K562 (cell line): ENCODE measurements at regions not wholly inside any gene's neighbourhood (a gene's known extent, or its start where the extent isn't known, plus 50 kb on each side); places are given as distances from the start of the nearest gene placed in this dataset.

Source experiments
- ATAC-seq: fragments of 200-7000 bp; cut with Tn5 transposase; 3 replicates; pipeline ENCODE4 v1.9.1; 2020; ENCODE audit warnings: moderate library complexity
- BruUV-seq: library from RNA; stranded (reverse); fragments of 400-500 nt; replicated peaks from 2 replicates; lab custom pipeline; 2021; lab: Mats Ljungman, UMichigan
- CTCF ChIA-PET: fragments of 300-600 bp; formaldehyde crosslinking; extraction: SDS; loops from one replicate; lab custom pipeline; 2021; ENCODE audit warnings: low intra/inter-chr PET ratio; lab: Yijun Ruan, JAX
- POLR2A ChIA-PET: fragments of 300-600, 350-650 bp; sonication (Branson Sonifier 250); formaldehyde crosslinking; extraction: SDS; loops from one replicate; lab custom pipeline; 2021; ENCODE audit warnings: antibody characterized with exemption, inconsistent platforms; lab: Yijun Ruan, JAX
- DNase-seq, 4 experiments: peaks; one replicate each; pipeline versions ENCODE4 v3.0.0 to v3.0.0-alpha.2; 2011 to 2018; ENCODE audit warnings: low spot score in 3 of 4, mixed read lengths in 3 of 4; ENCODE audit errors: extremely low read depth in 1 of 4
- FAIRE-seq: peaks from 2 replicates; lab custom pipeline; 2011; peaks lifted over from hg19 to GRCh38; lab: Jason Lieb, UNC
- H2AFZ ChIP-seq: 2 replicates; pipeline ENCODE4 v1.6.0; 2011; ENCODE audit warnings: low read depth, low read length, control low read depth, inconsistent platforms
- H3K27ac ChIP-seq: fragments of 200-600 bp; 3 replicates; pipeline ENCODE4 v1.8.0; 2011; ENCODE audit warnings: low read depth, mild to moderate bottlenecking, control low read depth, inconsistent platforms, low read length, moderate library complexity, mixed read lengths; ENCODE audit errors: extremely low read depth
- H3K27me3 ChIP-seq, 2 experiments: fragments of 300-600 bp in 1 of 2; 2 replicates in 1 of 2; 3 replicates in 1 of 2; pipeline versions ENCODE4 v1.6.0 to v1.8.0; 2011; ENCODE audit warnings: inconsistent platforms in 2 of 2, low read length in 2 of 2, mild to moderate bottlenecking in 1 of 2, mixed read lengths in 1 of 2, moderate library complexity in 1 of 2; ENCODE audit not compliant: control insufficient read depth in 2 of 2, insufficient read depth in 2 of 2
- H3K36me3 ChIP-seq: fragments of 300-600 bp; 3 replicates; pipeline ENCODE4 v1.8.0; 2011; ENCODE audit warnings: mild to moderate bottlenecking, low read length, inconsistent platforms; ENCODE audit not compliant: control insufficient read depth, insufficient read depth
- H3K4me1 ChIP-seq, 2 experiments: fragments of 200-600 bp in 1 of 2; replicated peaks in 1 of 2; 2 replicates in 1 of 2; 3 replicates in 1 of 2; pipeline versions ENCODE4 v1.5.1 to v1.8.0; 2011; ENCODE audit warnings: inconsistent platforms in 2 of 2, low read length in 2 of 2, mild to moderate bottlenecking in 1 of 2, mixed read lengths in 1 of 2, moderate library complexity in 1 of 2; ENCODE audit not compliant: control insufficient read depth in 2 of 2, insufficient read depth in 2 of 2
- H3K4me2 ChIP-seq: 2 replicates; pipeline ENCODE4 v1.6.1; 2011; ENCODE audit warnings: low read length, control low read depth, inconsistent platforms, mixed read lengths; ENCODE audit not compliant: insufficient read depth
- H3K4me3 ChIP-seq: fragments of 200-600 bp; sonication (generic), shearing (Covaris generic); 2 replicates; pipeline ENCODE4 v1.5.1; 2016; ENCODE audit warnings: control low read depth, inconsistent platforms
- H3K79me2 ChIP-seq: fragments of 200-600 bp; 3 replicates; pipeline ENCODE4 v1.8.0; 2011; ENCODE audit warnings: low read length, inconsistent platforms; ENCODE audit not compliant: control insufficient read depth, insufficient read depth
- H3K9ac ChIP-seq, 2 experiments: 2 replicates each; pipeline versions ENCODE4 v1.6.0 to v1.6.1; 2011; ENCODE audit warnings: low read depth in 2 of 2, low read length in 2 of 2, control low read depth in 1 of 2, inconsistent platforms in 1 of 2, mild to moderate bottlenecking in 1 of 2, mixed read lengths in 1 of 2; ENCODE audit not compliant: insufficient read depth in 1 of 2
- H3K9me1 ChIP-seq: one replicate; pipeline ENCODE4 v1.6.0; 2011; ENCODE audit warnings: inconsistent platforms, mild to moderate bottlenecking, low read length, moderate library complexity; ENCODE audit not compliant: control insufficient read depth, insufficient read depth
- H3K9me3 ChIP-seq: replicated peaks from 2 replicates; pipeline ENCODE4 v1.5.1; 2011; ENCODE audit warnings: low read depth, low read length, inconsistent platforms; ENCODE audit not compliant: control insufficient read depth, insufficient read depth
- H4K20me1 ChIP-seq: replicated peaks from 2 replicates; pipeline ENCODE4 v1.6.1; 2011; ENCODE audit warnings: low read length, inconsistent platforms, mixed read lengths; ENCODE audit not compliant: control insufficient read depth, insufficient read depth
- HNRNPLL ChIP-seq: fragments of 200-400 bp; formaldehyde crosslinking; IDR thresholded peaks from 2 replicates; pipeline ENCODE4 v1.6.1; 2017; ENCODE audit warnings: low read length, low read depth, mild to moderate bottlenecking; ENCODE audit not compliant: poor library complexity, severe bottlenecking
- HNRNPUL1 ChIP-seq: fragments of 200-400 bp; formaldehyde crosslinking; IDR thresholded peaks from 2 replicates; pipeline ENCODE4 v1.6.1; 2017; ENCODE audit warnings: low read length
- PHB2 ChIP-seq: fragments of 450-650 bp; IDR thresholded peaks from 2 replicates; pipeline ENCODE4 v1.6.1; 2017; ENCODE audit warnings: low read depth
- PHF20 ChIP-seq: fragments of 450-650 bp; IDR thresholded peaks from 2 replicates; pipeline ENCODE4 v1.6.1; 2018; ENCODE audit not compliant: partially characterized antibody
- RBM22 ChIP-seq: fragments of 200-400 bp; formaldehyde crosslinking; IDR thresholded peaks from 2 replicates; pipeline ENCODE4 v1.6.1; 2018; ENCODE audit warnings: low read length, low read depth; ENCODE audit not compliant: poor library complexity, severe bottlenecking
- XRCC5 ChIP-seq: fragments of 200-400 bp; formaldehyde crosslinking; IDR thresholded peaks from 2 replicates; pipeline ENCODE4 v1.6.1; 2017; ENCODE audit warnings: low read depth, mild to moderate bottlenecking, low read length
- in situ Hi-C: fragments of 300-500 bp; cut with MboI; formaldehyde crosslinking; loops from 4 replicates; pipeline ENCODE4 v1.15.0; 2018; ENCODE audit warnings: inconsistent platforms, mixed read lengths
- intact Hi-C: fragments of 100-400 bp; cut with micrococcal nuclease; formaldehyde crosslinking; loops from 2 replicates; pipeline ENCODE4 v1.14.2; 2022

DNA sequence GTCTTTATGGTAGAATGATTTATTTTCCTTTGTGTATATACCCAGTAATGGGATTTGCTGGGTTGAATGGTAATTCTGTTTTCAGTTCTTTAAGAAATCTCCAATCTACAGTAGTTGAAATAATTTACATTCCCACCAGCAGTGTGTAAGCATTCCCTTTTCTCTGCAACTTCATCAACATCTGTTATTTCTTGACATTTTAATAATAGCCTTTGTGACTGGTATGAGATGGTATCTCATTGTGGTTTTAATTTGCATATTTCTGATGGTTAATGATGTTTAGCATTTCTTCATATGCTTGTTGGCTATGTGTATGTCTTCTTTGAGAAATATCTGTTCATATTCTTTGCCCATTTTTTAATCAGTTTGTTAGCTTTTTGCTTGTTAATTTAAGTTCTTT is 901.2 kb downstream of the METTL15 start:
- Histone ChIP-seq H2AFZ (no peak overlapping the region), H3K9ac (no peak overlapping the region), H3K4me3 (no peak overlapping the region), H3K9me3 (no peaks in the 10 kb centered on the region), H3K9me1 (no peaks in the 10 kb centered on the region), H4K20me1 (no peaks in the 10 kb centered on the region), H3K27me3 (no peaks in the 10 kb centered on the region), H3K4me1 (no peaks in the 10 kb centered on the region), H3K4me2 (no peak overlapping the region), H3K27ac (no peak overlapping the region), H3K79me2 (no peaks in the 10 kb centered on the region), H3K36me3 (no peaks in the 10 kb centered on the region)
- TF ChIP-seq HNRNPLL (no peak), XRCC5 (no peak), RBM22 (no peak), HNRNPUL1 (no peak), PHF20 (no peak)
- FAIRE-seq (no peak), DNase-seq (no peak), ATAC-seq (no peak)
- ChIA-PET CTCF (no interaction called here), POLR2A (no interaction called here)
- in situ Hi-C loops (no loop called here), intact Hi-C loops (no loop called here)
- BruUV-seq = no TSS peak

- no peaks in the 10 kb centered on the region for H4K20me1 ChIP-seq
- no peaks in the 10 kb centered on the region for H3K9me3 ChIP-seq
- no peak for TF ChIP-seq PHB2
- no peaks in the 10 kb centered on the region for H3K27me3 ChIP-seq
- H3K4me2 ChIP-seq = no peak overlapping the region
- no peaks in the 10 kb centered on the region for H3K9me1 ChIP-seq
- FAIRE-seq = no peak
- H3K9ac ChIP-seq = no peak overlapping the region
- intact Hi-C loops (no loop called here), in situ Hi-C loops (no loop called here)
- ATAC-seq = no peak
- H3K27ac ChIP-seq = no peak overlapping the region
- H3K4me3 ChIP-seq = no peak overlapping the region
- DNase-seq = no peak
- H3K36me3 ChIP-seq = no peaks in the 10 kb centered on the region
- H2AFZ ChIP-seq = no peak overlapping the region
- ChIA-PET CTCF (no interaction called here), POLR2A (no interaction called here)
- no peaks in the 10 kb centered on the region for H3K4me1 ChIP-seq
- H3K79me2 ChIP-seq = no peaks in the 10 kb centered on the region
- no TSS peak for BruUV-seq
These were observed 900.3 kb downstream of the METTL15 start for GRCh38 chr11:29008481-29008880.
